SK-N-SH (cell line): ENCODE measurements at regions not wholly inside any gene's neighbourhood (a gene's known extent, or its start where the extent isn't known, plus 50 kb on each side); places are given as distances from the start of the nearest gene placed in this dataset.

Source experiments
- CTCF ChIP-seq: fragments of 200-600 bp; sonication (generic); IDR thresholded peaks from 2 replicates; pipeline ENCODE4 v1.6.1; 2017; ENCODE audit warnings: antibody characterized with exemption, mild to moderate bottlenecking, moderate library complexity
- EZH2phosphoT487 ChIP-seq: fragments of 200-600 bp; sonication (generic); IDR thresholded peaks from 2 replicates; pipeline ENCODE4 v1.6.1; 2017; ENCODE audit warnings: low read depth, mixed run types, mild to moderate bottlenecking, antibody characterized with exemption, moderate library complexity, borderline replicate concordance
- GATA2 ChIP-seq: sonication (generic); formaldehyde crosslinking; IDR thresholded peaks from 2 replicates; pipeline ENCODE4 v1.5.0; 2020; ENCODE audit warnings: mild to moderate bottlenecking, missing genetic modification reagents
- JUND ChIP-seq: IDR thresholded peaks from 2 replicates; pipeline ENCODE4 v1.4.0; 2012
- NFIC ChIP-seq: IDR thresholded peaks from 2 replicates; pipeline ENCODE4 v1.4.0; 2012; ENCODE audit warnings: borderline replicate concordance
- POLR2AphosphoS5 ChIP-seq: IDR thresholded peaks from 2 replicates; pipeline ENCODE4 v1.6.1; 2012; ENCODE audit warnings: low read depth, low read length
- RAD21 ChIP-seq: IDR thresholded peaks from 2 replicates; pipeline ENCODE4 v1.6.1; 2012; ENCODE audit warnings: mild to moderate bottlenecking, low read length
- RCOR1 ChIP-seq: fragments of 150-350 bp; IDR thresholded peaks from 2 replicates; pipeline ENCODE4 v1.6.1; 2017; ENCODE audit warnings: antibody characterized with exemption, low read length
- RFX5 ChIP-seq: IDR thresholded peaks from 2 replicates; pipeline ENCODE4 v1.6.1; 2012; ENCODE audit warnings: mild to moderate bottlenecking, improper control_type of control experiment, low read length
- SMC3 ChIP-seq: IDR thresholded peaks from 2 replicates; pipeline ENCODE4 v1.6.1; 2012; ENCODE audit warnings: low read depth, low read length, improper control_type of control experiment
- TCF12 ChIP-seq: IDR thresholded peaks from 2 replicates; pipeline ENCODE4 v1.4.0; 2012
- USF2 ChIP-seq: fragments of 150-350 bp; IDR thresholded peaks from 2 replicates; pipeline ENCODE4 v1.6.1; 2017; ENCODE audit warnings: antibody characterized with exemption, low read length, low read depth, borderline replicate concordance
- YY1 ChIP-seq: IDR thresholded peaks from 2 replicates; pipeline ENCODE4 v1.4.0; 2012; ENCODE audit warnings: low read depth, mild to moderate bottlenecking
- ZBTB33 ChIP-seq: IDR thresholded peaks from 2 replicates; pipeline ENCODE4 v1.4.0; 2012; ENCODE audit warnings: low read depth, borderline replicate concordance

- no peak for TF ChIP-seq SMC3
- no peak for TF ChIP-seq NFIC
- no peak for TF ChIP-seq ZBTB33
- no peak for TF ChIP-seq GATA2 (CRISPR knock-in tag)
- no peak for TF ChIP-seq TCF12
- TF ChIP-seq RFX5 = no peak
- TF ChIP-seq EZH2phosphoT487 = no peak
- TF ChIP-seq RCOR1 = no peak
- TF ChIP-seq YY1 = no peak
- no peak for TF ChIP-seq JUND
- no peak for TF ChIP-seq CTCF
- no peak for TF ChIP-seq USF2
- no peak for TF ChIP-seq POLR2AphosphoS5
- no peak for TF ChIP-seq RAD21
Measured at GRCh38 chrX:96578781-96579180, 105.9 kb upstream of the DIAPH2 start.
